ENCODE measurements at regions not wholly inside any gene's neighbourhood (a gene's known extent, or its start where the extent isn't known, plus 50 kb on each side); places are given as distances from the start of the nearest gene placed in this dataset.

GRCh38 chr16:55040366-55041086 is 109.9 kb downstream of the IRX5 start:
- dilution Hi-C loops (cut with MboI; ENCODE audit: extremely low pct_ligation_motif_present, low sequenced_read_pairs), result no loop called here
- no peaks in the 10 kb centered on the region for H4K20me1 ChIP-seq (replicated peaks; ENCODE audit: control insufficient read depth, extremely low read depth, insufficient read depth, low read length)
- POLR2A ChIA-PET, result no interaction called here
- intact Hi-C loops (cut with micrococcal nuclease), result no loop called here
- BruUV-seq (replicated peaks), result no TSS peak
- no peak overlapping the region for H3K9ac ChIP-seq (replicated peaks; ENCODE audit: extremely low read depth, insufficient read depth, low read length)
- H3K9me3 ChIP-seq (replicated peaks; ENCODE audit: control insufficient read depth, insufficient read depth, low read length), result no peaks in the 10 kb centered on the region
- H3K36me3 ChIP-seq (ENCODE audit: control insufficient read depth in 2 of 2, extremely low read depth in 1 of 2, insufficient read depth in 2 of 2, low read length in 2 of 2), result no peaks in the 10 kb centered on the region
- CTCF ChIA-PET, result no interaction called here
- H3K27ac ChIP-seq (ENCODE audit: insufficient read depth, low read depth, low read length), result no peak overlapping the region
- H3K27me3 ChIP-seq (ENCODE audit: control insufficient read depth in 2 of 2, insufficient read depth in 2 of 2, low read length in 2 of 2), result no peaks in the 10 kb centered on the region
- TF ChIP-seq MYC (IDR thresholded peaks at IDR 0.05; ENCODE audit: low read depth, low read length), result no peak
- FAIRE-seq, result no peak
- DNase-seq (ENCODE audit: low read depth, low spot score), result no peak
- no peaks in the 10 kb centered on the region for H3K4me1 ChIP-seq (ENCODE audit: control insufficient read depth, extremely low read depth, insufficient read depth, low read length)
- H3K4me3 ChIP-seq (replicated peaks in 1 of 3; ENCODE audit: insufficient read depth in 1 of 3, low read depth in 1 of 3, low read length in 3 of 3), result no peak overlapping the region
- H2AFZ ChIP-seq (ENCODE audit: low read depth, low read length), result no peak overlapping the region
- H3K79me2 ChIP-seq (ENCODE audit: control insufficient read depth, insufficient read depth, low read length), result no peaks in the 10 kb centered on the region
- H3K9me1 ChIP-seq (replicated peaks; ENCODE audit: control insufficient read depth, extremely low read depth, insufficient read depth, low read length), result no peaks in the 10 kb centered on the region
- H3K4me2 ChIP-seq (ENCODE audit: insufficient read depth, low read length), result no peak overlapping the region

- no peak overlapping the region for H3K4me3 ChIP-seq (replicated peaks in 1 of 3; ENCODE audit: insufficient read depth in 1 of 3, low read depth in 1 of 3, low read length in 3 of 3)
- no peak overlapping the region for H3K4me2 ChIP-seq (ENCODE audit: insufficient read depth, low read length)
- no peak overlapping the region for H3K27ac ChIP-seq (ENCODE audit: insufficient read depth, low read depth, low read length)
- no peak overlapping the region for H2AFZ ChIP-seq (ENCODE audit: low read depth, low read length)
- dilution Hi-C loops (cut with MboI; ENCODE audit: extremely low pct_ligation_motif_present, low sequenced_read_pairs), result no loop called here
- no peaks in the 10 kb centered on the region for H3K4me1 ChIP-seq (ENCODE audit: control insufficient read depth, extremely low read depth, insufficient read depth, low read length)
- no peaks in the 10 kb centered on the region for H3K9me3 ChIP-seq (replicated peaks; ENCODE audit: control insufficient read depth, insufficient read depth, low read length)
- ChIA-PET CTCF (no interaction called here), POLR2A (no interaction called here)
- intact Hi-C loops (cut with micrococcal nuclease), result no loop called here
- no peaks in the 10 kb centered on the region for H3K9me1 ChIP-seq (replicated peaks; ENCODE audit: control insufficient read depth, extremely low read depth, insufficient read depth, low read length)
- no peaks in the 10 kb centered on the region for H4K20me1 ChIP-seq (replicated peaks; ENCODE audit: control insufficient read depth, extremely low read depth, insufficient read depth, low read length)
- no peaks in the 10 kb centered on the region for H3K36me3 ChIP-seq (ENCODE audit: control insufficient read depth in 2 of 2, extremely low read depth in 1 of 2, insufficient read depth in 2 of 2, low read length in 2 of 2)
- no TSS peak for BruUV-seq (replicated peaks)
- H3K9ac ChIP-seq (replicated peaks; ENCODE audit: extremely low read depth, insufficient read depth, low read length), result no peak overlapping the region
- no peak for FAIRE-seq
- no peak for DNase-seq (ENCODE audit: low read depth, low spot score)
- TF ChIP-seq GATA2 (IDR thresholded peaks at IDR 0.05; ENCODE audit: insufficient read depth, insufficient read length, low read depth, low read length) (no peak), MYC (IDR thresholded peaks at IDR 0.05; ENCODE audit: low read depth, low read length) (no peak), FOS (IDR thresholded peaks at IDR 0.05; ENCODE audit: borderline replicate concordance, insufficient read depth, low read length) (no peak), CTCF (IDR thresholded peaks at IDR 0.05; ENCODE audit: extremely low read depth in 1 of 2, insufficient read depth in 1 of 2, low read depth in 1 of 2, low read length in 2 of 2) (no peak), JUN (IDR thresholded peaks at IDR 0.05; ENCODE audit: borderline replicate concordance, insufficient read depth, insufficient read length, low read depth) (no peak), POLR2A (IDR thresholded peaks at IDR 0.05; ENCODE audit: low read depth, low read length) (no peak), POLR2AphosphoS5 (IDR thresholded peaks at IDR 0.05; ENCODE audit: insufficient read depth, low read depth, low read length) (no peak), MAX (IDR thresholded peaks at IDR 0.05; ENCODE audit: insufficient read depth, insufficient read length) (no peak), EZH2 (IDR thresholded peaks at IDR 0.05; ENCODE audit: borderline replicate concordance, low read depth, low read length, severe bottlenecking) (no peak)
- no peaks in the 10 kb centered on the region for H3K27me3 ChIP-seq (ENCODE audit: control insufficient read depth in 2 of 2, insufficient read depth in 2 of 2, low read length in 2 of 2)
- no peaks in the 10 kb centered on the region for H3K79me2 ChIP-seq (ENCODE audit: control insufficient read depth, insufficient read depth, low read length)
Observed at GRCh38 chr16:55041540-55042234, 111.0 kb downstream of the IRX5 start.

All from endothelial cell of umbilical vein (primary cell).